K562 (cell line): ENCODE measurements at regions not wholly inside any gene's neighbourhood (a gene's known extent, or its start where the extent isn't known, plus 50 kb on each side); places are given as distances from the start of the nearest gene placed in this dataset.

Experiments
- ATAC-seq: fragments of 200-7000 bp; cut with Tn5 transposase; 3 replicates; pipeline ENCODE4 v1.9.1; 2020; ENCODE audit warnings: moderate library complexity
- BruUV-seq: library from RNA; stranded (reverse); fragments of 400-500 nt; replicated peaks from 2 replicates; lab custom pipeline; 2021; lab: Mats Ljungman, UMichigan
- CTCF ChIA-PET: fragments of 300-600 bp; formaldehyde crosslinking; extraction: SDS; loops from one replicate; lab custom pipeline; 2021; ENCODE audit warnings: low intra/inter-chr PET ratio; lab: Yijun Ruan, JAX
- POLR2A ChIA-PET: fragments of 300-600, 350-650 bp; sonication (Branson Sonifier 250); formaldehyde crosslinking; extraction: SDS; loops from one replicate; lab custom pipeline; 2021; ENCODE audit warnings: antibody characterized with exemption, inconsistent platforms; lab: Yijun Ruan, JAX
- DNase-seq, 4 experiments: peaks; one replicate each; pipeline versions ENCODE4 v3.0.0 to v3.0.0-alpha.2; 2011 to 2018; ENCODE audit warnings: low spot score in 3 of 4, mixed read lengths in 3 of 4; ENCODE audit errors: extremely low read depth in 1 of 4
- FAIRE-seq: peaks from 2 replicates; lab custom pipeline; 2011; peaks lifted over from hg19 to GRCh38; lab: Jason Lieb, UNC
- H2AFZ ChIP-seq: 2 replicates; pipeline ENCODE4 v1.6.0; 2011; ENCODE audit warnings: low read depth, low read length, control low read depth, inconsistent platforms
- H3K27ac ChIP-seq: fragments of 200-600 bp; 3 replicates; pipeline ENCODE4 v1.8.0; 2011; ENCODE audit warnings: low read depth, mild to moderate bottlenecking, control low read depth, inconsistent platforms, low read length, moderate library complexity, mixed read lengths; ENCODE audit errors: extremely low read depth
- H3K27me3 ChIP-seq, 2 experiments: fragments of 300-600 bp in 1 of 2; 2 replicates in 1 of 2; 3 replicates in 1 of 2; pipeline versions ENCODE4 v1.6.0 to v1.8.0; 2011; ENCODE audit warnings: inconsistent platforms in 2 of 2, low read length in 2 of 2, mild to moderate bottlenecking in 1 of 2, mixed read lengths in 1 of 2, moderate library complexity in 1 of 2; ENCODE audit not compliant: control insufficient read depth in 2 of 2, insufficient read depth in 2 of 2
- H3K36me3 ChIP-seq: fragments of 300-600 bp; 3 replicates; pipeline ENCODE4 v1.8.0; 2011; ENCODE audit warnings: mild to moderate bottlenecking, low read length, inconsistent platforms; ENCODE audit not compliant: control insufficient read depth, insufficient read depth
- H3K4me1 ChIP-seq, 2 experiments: fragments of 200-600 bp in 1 of 2; replicated peaks in 1 of 2; 2 replicates in 1 of 2; 3 replicates in 1 of 2; pipeline versions ENCODE4 v1.5.1 to v1.8.0; 2011; ENCODE audit warnings: inconsistent platforms in 2 of 2, low read length in 2 of 2, mild to moderate bottlenecking in 1 of 2, mixed read lengths in 1 of 2, moderate library complexity in 1 of 2; ENCODE audit not compliant: control insufficient read depth in 2 of 2, insufficient read depth in 2 of 2
- H3K4me2 ChIP-seq: 2 replicates; pipeline ENCODE4 v1.6.1; 2011; ENCODE audit warnings: low read length, control low read depth, inconsistent platforms, mixed read lengths; ENCODE audit not compliant: insufficient read depth
- H3K4me3 ChIP-seq: fragments of 200-600 bp; sonication (generic), shearing (Covaris generic); 2 replicates; pipeline ENCODE4 v1.5.1; 2016; ENCODE audit warnings: control low read depth, inconsistent platforms
- H3K79me2 ChIP-seq: fragments of 200-600 bp; 3 replicates; pipeline ENCODE4 v1.8.0; 2011; ENCODE audit warnings: low read length, inconsistent platforms; ENCODE audit not compliant: control insufficient read depth, insufficient read depth
- H3K9ac ChIP-seq, 2 experiments: 2 replicates each; pipeline versions ENCODE4 v1.6.0 to v1.6.1; 2011; ENCODE audit warnings: low read depth in 2 of 2, low read length in 2 of 2, control low read depth in 1 of 2, inconsistent platforms in 1 of 2, mild to moderate bottlenecking in 1 of 2, mixed read lengths in 1 of 2; ENCODE audit not compliant: insufficient read depth in 1 of 2
- H3K9me1 ChIP-seq: one replicate; pipeline ENCODE4 v1.6.0; 2011; ENCODE audit warnings: inconsistent platforms, mild to moderate bottlenecking, low read length, moderate library complexity; ENCODE audit not compliant: control insufficient read depth, insufficient read depth
- H3K9me3 ChIP-seq: replicated peaks from 2 replicates; pipeline ENCODE4 v1.5.1; 2011; ENCODE audit warnings: low read depth, low read length, inconsistent platforms; ENCODE audit not compliant: control insufficient read depth, insufficient read depth
- H4K20me1 ChIP-seq: replicated peaks from 2 replicates; pipeline ENCODE4 v1.6.1; 2011; ENCODE audit warnings: low read length, inconsistent platforms, mixed read lengths; ENCODE audit not compliant: control insufficient read depth, insufficient read depth
- ARNT ChIP-seq, 2 experiments: fragments of 450-650 bp; IDR thresholded peaks; 2 replicates each; pipeline ENCODE4 v1.6.1; 2016; ENCODE audit warnings: mild to moderate bottlenecking in 1 of 2
- NFIC ChIP-seq: fragments of 450-650 bp; IDR thresholded peaks from 2 replicates; pipeline ENCODE4 v1.6.1; 2017; ENCODE audit warnings: mild to moderate bottlenecking, inconsistent platforms
- RBM25 ChIP-seq: fragments of 200-400 bp; formaldehyde crosslinking; IDR thresholded peaks from 2 replicates; pipeline ENCODE4 v1.6.1; 2018; ENCODE audit warnings: low read length, low read depth, moderate library complexity; ENCODE audit not compliant: severe bottlenecking
- ZFP36 ChIP-seq: fragments of 150-350 bp; IDR thresholded peaks from 2 replicates; pipeline ENCODE4 v1.6.1; 2018; ENCODE audit warnings: low read length, low read depth; ENCODE audit not compliant: partially characterized antibody
- WGBS: fragments of 100-300 bp; shearing (Covaris generic); methylation state at CpG from one replicate; pipeline ENCODE4 v1.1.6; 2016; ENCODE audit warnings: low coverage, mixed read lengths; ENCODE audit not compliant: insufficient coverage; ENCODE audit errors: missing lambda C conversion rate; 5-methylcytosine and 5-hydroxymethylcytosine counted together
- in situ Hi-C: fragments of 300-500 bp; cut with MboI; formaldehyde crosslinking; loops from 4 replicates; pipeline ENCODE4 v1.15.0; 2018; ENCODE audit warnings: inconsistent platforms, mixed read lengths
- intact Hi-C: fragments of 100-400 bp; cut with micrococcal nuclease; formaldehyde crosslinking; loops from 2 replicates; pipeline ENCODE4 v1.14.2; 2022
- TF ChIP-seq, protein P1 (sequence below): sonication (generic); formaldehyde crosslinking; IDR thresholded peaks from 2 replicates; pipeline ENCODE4 v1.8.1; 2023; ENCODE audit warnings: missing genetic modification reagents, mild to moderate bottlenecking, borderline replicate concordance

DNA sequence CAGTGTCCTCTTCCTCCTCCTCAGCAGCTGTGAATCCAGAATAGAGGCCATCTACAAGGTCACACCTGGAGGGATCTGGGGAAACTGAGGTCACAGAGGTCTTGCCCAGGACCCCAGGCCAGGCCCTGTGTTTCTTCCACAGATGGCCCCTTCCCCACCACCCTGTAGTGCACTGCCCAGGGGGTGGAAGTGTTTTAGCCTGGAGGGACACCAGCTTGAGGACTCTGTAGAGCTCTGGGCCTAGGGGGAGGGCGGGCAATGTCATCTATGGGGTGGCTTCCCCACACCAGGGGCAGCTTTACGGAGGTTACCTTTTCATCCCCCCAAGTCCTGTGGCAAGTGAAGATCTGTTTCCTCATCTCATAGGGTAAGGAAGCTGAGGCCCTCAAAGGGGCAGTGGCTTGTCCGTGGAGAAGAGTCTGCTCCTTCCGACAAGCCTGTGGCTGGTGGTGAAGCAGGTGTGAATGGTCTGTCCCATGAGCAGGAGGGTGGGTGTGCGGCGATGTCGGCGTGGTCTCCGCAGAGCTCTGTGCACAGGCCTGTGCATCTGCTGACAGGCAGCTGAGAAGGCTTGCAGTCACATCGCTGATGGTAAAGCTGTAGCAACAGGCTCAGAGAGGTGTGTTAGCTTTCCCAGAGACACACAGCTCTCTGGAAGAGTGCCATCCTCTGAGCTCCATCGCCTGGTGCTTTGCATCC, 74.1 kb upstream of the WNT7B start:
- Histone ChIP-seq H3K9me1 (no peaks in the 10 kb centered on the region), H4K20me1 (no peaks in the 10 kb centered on the region), H3K36me3 (no peaks in the 10 kb centered on the region), H3K4me3 (no peak overlapping the region), H2AFZ (no peak overlapping the region), H3K27ac (no peak overlapping the region), H3K9me3 (no peaks in the 10 kb centered on the region), H3K4me1 (peaks cover 0 to 18% of the 10 kb centered on the region in 2 experiments; a peak in 2 of 5 replicates), H3K4me2 (no peak overlapping the region), H3K79me2 (no peaks in the 10 kb centered on the region), H3K9ac (no peak overlapping the region), H3K27me3 (no peaks in the 10 kb centered on the region)
- TF ChIP-seq RBM25 (peak; percentile 11), ZFP36 (peak; percentile 64), NFIC (peak; percentile 58), ARNT (IDR thresholded peaks at IDR 0.05) (no peak)
- TF ChIP-seq, protein P1, sequence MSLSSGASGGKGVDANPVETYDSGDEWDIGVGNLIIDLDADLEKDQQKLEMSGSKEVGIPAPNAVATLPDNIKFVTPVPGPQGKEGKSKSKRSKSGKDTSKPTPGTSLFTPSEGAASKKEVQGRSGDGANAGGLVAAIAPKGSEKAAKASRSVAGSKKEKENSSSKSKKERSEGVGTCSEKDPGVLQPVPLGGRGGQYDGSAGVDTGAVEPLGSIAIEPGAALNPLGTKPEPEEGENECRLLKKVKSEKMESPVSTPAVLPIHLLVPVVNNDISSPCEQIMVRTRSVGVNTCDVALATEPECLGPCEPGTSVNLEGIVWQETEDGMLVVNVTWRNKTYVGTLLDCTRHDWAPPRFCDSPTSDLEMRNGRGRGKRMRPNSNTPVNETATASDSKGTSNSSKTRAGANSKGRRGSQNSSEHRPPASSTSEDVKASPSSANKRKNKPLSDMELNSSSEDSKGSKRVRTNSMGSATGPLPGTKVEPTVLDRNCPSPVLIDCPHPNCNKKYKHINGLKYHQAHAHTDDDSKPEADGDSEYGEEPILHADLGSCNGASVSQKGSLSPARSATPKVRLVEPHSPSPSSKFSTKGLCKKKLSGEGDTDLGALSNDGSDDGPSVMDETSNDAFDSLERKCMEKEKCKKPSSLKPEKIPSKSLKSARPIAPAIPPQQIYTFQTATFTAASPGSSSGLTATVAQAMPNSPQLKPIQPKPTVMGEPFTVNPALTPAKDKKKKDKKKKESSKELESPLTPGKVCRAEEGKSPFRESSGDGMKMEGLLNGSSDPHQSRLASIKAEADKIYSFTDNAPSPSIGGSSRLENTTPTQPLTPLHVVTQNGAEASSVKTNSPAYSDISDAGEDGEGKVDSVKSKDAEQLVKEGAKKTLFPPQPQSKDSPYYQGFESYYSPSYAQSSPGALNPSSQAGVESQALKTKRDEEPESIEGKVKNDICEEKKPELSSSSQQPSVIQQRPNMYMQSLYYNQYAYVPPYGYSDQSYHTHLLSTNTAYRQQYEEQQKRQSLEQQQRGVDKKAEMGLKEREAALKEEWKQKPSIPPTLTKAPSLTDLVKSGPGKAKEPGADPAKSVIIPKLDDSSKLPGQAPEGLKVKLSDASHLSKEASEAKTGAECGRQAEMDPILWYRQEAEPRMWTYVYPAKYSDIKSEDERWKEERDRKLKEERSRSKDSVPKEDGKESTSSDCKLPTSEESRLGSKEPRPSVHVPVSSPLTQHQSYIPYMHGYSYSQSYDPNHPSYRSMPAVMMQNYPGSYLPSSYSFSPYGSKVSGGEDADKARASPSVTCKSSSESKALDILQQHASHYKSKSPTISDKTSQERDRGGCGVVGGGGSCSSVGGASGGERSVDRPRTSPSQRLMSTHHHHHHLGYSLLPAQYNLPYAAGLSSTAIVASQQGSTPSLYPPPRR (CRISPR knock-in tag) = no peak
- POLR2A ChIA-PET = no interaction called here
- 27% methylated on average over 9 of the region's 11 CpGs for WGBS
- no peak for DNase-seq
- intact Hi-C loops = no loop called here
- CTCF ChIA-PET = no interaction called here
- in situ Hi-C loops = no loop called here
- no TSS peak for BruUV-seq
- FAIRE-seq = no peak
- ATAC-seq = no peak
